ENCODE measurements at regions not wholly inside any gene's neighbourhood (a gene's known extent, or its start where the extent isn't known, plus 50 kb on each side); places are given as distances from the start of the nearest gene placed in this dataset.
A peak's percentile ranks its signal among the peaks of the same experiment; 100 is the strongest.

DNA sequence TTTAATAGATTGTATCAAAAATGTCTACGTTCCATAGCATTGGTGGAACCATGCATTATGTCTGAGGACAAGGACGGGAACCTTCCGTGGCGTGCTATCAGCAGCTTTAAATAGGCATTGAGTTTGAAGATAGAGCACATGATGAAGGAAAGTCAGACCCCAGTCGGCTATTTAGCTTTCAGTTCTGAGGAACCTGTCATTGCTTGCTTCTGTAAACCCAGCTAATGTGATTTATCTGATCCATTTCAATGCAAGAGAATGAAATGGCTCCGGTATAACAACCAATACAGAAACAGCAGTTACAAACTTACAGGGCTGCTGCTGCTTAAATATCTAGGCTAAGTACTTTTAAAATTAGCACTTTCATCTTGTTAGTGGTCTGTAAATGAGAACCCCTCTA is 503.3 kb downstream of the RNF144A start:
- TF ChIP-seq JUND (IDR thresholded peaks at IDR 0.05; ENCODE audit: low read depth) = no peak
- DNase-seq (ENCODE audit: low read depth in 1 of 2, low spot score in 1 of 2) = no peak
- in situ Hi-C loops (cut with HindIII; ENCODE audit: low pct_unique_long_range_greater_than_20kb, low sequenced_read_pairs) = no loop called here

DNA sequence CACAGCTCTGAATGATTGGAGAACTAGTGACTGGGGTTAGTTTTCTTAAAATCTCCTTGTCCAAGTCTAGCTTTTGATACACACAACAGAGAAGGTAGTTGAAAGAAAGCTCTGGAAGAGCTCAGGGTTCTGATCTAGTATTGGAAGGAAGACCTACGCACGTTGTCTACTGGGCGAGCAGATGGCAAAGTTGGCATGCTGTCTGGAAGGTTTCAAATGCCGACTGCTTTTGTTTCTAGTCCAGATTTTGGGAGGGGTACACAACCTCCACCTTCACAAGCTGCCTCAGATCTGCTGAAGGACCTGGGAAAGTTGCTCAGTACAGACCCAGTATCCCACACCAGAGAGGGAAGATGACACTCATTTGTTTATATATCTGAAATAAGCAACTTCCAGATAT is 507.3 kb downstream of the RNF144A start:
- no peak for DNase-seq (ENCODE audit: low read depth in 1 of 2, low spot score in 1 of 2)
- no peak for TF ChIP-seq JUND (IDR thresholded peaks at IDR 0.05; ENCODE audit: low read depth)
- in situ Hi-C loops (cut with HindIII; ENCODE audit: low pct_unique_long_range_greater_than_20kb, low sequenced_read_pairs) = no loop called here

DNA sequence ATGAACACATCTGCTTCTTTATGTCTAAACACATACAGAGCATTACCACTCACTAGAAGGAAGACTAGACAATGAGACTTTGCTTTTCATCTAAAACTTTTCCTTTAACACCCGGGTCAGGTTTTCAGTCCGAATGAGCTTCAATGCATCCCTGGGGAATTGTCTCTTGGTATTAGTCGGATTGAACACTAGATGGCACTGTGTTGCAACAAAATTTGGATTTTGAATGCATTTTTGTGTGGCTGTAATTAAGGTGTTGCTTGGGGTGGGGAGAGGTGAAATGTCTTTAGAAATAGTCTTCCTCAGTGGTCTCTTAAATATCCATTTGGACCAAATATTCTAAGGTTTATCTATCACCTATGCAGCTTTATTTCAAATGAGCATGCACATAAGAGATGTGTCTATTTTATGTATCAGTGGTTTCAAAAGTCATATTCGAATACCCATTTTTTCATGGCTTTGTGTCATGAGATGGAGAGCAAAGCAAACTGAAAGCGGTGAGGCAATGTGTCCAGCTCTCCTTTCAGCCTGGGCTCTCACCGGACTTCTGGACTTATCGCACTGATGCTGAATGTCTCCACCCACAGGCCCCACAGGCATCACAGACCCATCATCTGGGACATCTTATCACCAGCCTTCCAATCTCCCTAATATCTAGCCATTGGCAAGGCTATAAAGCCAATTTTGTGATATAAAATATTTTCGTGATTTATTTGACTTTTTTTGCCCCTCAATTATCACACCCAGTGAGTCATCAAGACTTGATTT is 510.3 kb downstream of the RNF144A start:
- in situ Hi-C loops (cut with HindIII; ENCODE audit: low pct_unique_long_range_greater_than_20kb, low sequenced_read_pairs) = no loop called here
- TF ChIP-seq JUND (IDR thresholded peaks at IDR 0.05; ENCODE audit: low read depth) = no peak
- DNase-seq (ENCODE audit: low read depth in 1 of 2, low spot score in 1 of 2) = peak; percentile 38 to 68

DNA sequence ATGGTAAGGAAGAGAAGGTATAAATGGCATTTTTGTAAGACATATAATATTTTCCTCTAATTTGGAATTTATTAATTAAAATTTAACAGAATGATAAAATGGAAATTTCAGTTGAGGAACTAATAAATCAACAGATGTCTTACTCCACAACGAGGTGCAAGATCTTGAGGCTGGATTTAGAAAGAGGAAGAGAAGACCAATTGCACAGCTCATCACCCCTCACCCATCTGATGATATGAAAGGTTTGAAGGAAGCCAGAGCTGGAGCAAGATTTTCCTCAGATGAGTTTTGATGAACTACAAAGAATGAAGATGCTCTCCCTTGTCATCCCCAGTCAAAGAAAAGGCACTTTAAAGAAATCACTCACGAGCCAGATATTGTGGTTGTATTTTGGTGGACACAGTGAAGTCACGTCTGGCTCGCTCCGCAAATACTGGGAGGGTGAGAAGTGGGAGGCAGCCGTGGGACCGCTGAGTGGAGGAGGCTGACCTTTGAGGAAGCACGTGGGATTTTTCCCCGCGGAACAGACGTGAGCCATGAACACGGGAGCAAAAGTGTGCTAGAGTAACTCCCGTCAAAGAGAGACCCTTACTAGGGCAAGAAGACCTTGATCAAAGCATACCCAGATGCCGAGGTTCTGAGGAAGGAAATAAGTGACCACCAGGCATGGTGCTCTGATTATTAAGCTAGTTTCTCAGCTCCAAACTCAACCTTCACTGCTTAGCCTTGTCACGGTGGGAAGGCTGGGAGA is 511.4 kb downstream of the RNF144A start:
- in situ Hi-C loops (cut with HindIII; ENCODE audit: low pct_unique_long_range_greater_than_20kb, low sequenced_read_pairs) = no loop called here
- DNase-seq (ENCODE audit: low read depth in 1 of 2, low spot score in 1 of 2) = no peak
- no peak for TF ChIP-seq JUND (IDR thresholded peaks at IDR 0.05; ENCODE audit: low read depth)

DNA sequence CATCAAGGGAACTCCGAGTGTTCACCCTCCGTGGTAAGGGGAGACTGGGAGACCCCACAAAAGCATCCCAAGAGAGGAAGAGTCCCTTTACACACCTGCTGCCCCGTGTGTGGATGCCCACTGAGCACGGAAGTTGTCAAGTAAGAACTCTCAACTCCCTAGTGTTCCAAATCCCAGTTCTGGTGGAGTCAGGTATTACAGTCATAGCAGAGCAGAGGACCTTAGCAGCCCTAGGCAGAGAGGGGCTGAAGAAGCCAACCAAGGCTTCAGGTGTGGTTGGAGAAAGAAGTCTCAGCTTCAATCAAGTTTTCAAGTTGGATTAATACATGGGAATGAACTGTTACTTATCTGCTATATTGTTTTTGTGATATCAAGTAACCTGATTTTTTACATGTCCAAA is 512.5 kb downstream of the RNF144A start:
- peak in 1 of 2 experiments; percentile 32 for DNase-seq (ENCODE audit: low read depth in 1 of 2, low spot score in 1 of 2)
- in situ Hi-C loops (cut with HindIII; ENCODE audit: low pct_unique_long_range_greater_than_20kb, low sequenced_read_pairs) = no loop called here
- TF ChIP-seq JUND (IDR thresholded peaks at IDR 0.05; ENCODE audit: low read depth) = no peak

DNA sequence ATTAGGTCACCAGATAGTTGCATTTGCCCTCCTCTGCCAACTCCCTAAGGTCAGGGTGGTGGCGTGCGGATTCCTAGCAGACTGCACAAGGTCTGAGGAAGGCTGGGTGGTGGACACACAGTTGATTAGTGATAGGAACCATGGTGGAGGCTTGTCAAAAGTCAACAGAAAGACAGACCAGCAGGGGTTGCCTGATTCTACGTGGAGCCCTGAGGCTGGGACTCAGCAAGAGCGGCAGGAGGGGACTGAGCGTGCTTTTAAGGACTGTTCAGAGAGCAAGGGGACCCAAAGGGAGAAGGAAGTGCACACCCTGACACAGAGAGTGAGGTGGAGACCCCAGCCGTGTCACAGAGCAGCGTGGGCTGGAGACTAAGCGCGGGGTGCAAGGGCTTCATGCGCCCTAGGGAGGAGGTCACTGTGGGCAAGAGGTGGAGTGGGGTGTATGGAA is 513.2 kb downstream of the RNF144A start:
- no peak for TF ChIP-seq JUND (IDR thresholded peaks at IDR 0.05; ENCODE audit: low read depth)
- no peak for DNase-seq (ENCODE audit: low read depth in 1 of 2, low spot score in 1 of 2)
- in situ Hi-C loops (cut with HindIII; ENCODE audit: low pct_unique_long_range_greater_than_20kb, low sequenced_read_pairs) = no loop called here

DNA sequence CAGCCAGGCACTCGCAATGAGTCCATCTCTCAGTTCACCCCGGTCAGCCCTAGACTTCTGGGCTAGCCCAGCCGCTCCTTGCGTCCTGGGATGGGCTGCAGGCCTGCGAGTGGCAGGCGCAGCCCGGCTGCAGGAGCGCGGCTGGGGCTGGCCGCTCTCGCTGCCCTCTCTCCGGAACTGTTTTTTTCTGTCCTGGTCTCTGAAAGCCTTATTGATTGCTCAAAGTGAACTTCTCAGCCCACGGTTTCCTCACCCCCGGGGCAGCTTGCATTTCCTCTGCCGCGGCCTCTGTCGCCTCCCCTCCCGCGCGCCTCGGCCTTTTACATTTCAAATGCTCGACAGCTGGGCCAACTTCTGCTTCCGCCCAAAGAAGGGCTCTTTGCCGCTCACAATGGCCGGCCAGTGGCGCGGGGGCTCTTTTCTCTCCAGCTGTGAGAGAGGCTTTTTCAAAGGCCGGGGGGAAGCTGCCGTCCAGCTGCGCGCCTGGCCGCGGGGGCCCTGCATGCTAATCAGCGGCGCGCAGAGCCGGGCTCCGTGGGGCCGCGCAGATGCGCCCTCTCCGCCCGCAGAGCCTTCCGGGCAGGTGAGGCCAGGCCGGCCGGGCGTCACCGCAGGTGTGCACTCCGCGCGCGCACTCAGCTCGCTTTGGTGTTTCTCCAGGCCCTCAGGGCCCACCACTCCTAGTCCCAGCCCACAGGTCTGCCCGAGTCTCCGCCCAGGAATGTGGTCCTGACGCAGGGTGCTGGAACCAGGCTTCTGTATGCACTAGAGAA is 513.8 kb downstream of the RNF144A start:
- in situ Hi-C loops (cut with HindIII; ENCODE audit: low pct_unique_long_range_greater_than_20kb, low sequenced_read_pairs) = no loop called here
- no peak for TF ChIP-seq JUND (IDR thresholded peaks at IDR 0.05; ENCODE audit: low read depth)
- DNase-seq (ENCODE audit: low read depth in 1 of 2, low spot score in 1 of 2) = peak; percentile 50 to 76

DNA sequence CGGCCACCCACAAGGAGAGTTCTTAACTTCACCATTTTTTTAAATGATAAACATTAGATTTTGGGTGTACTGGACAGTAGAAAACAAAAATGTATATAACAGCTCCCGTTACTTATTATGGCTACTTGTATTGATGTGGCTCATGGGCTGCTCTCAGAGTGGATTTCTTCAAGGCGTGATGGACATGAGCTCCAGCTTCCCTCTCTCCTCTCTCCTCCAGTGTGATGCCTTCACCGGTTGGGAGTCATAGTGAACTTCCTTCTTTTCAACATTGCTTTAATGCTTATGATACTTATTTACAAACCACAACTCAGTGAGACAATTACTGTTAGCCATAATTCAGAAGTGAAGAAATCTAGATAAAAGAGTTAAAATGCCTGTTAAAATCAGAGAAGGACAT is 515.2 kb downstream of the RNF144A start:
- in situ Hi-C loops (cut with HindIII; ENCODE audit: low pct_unique_long_range_greater_than_20kb, low sequenced_read_pairs) = no loop called here
- no peak for DNase-seq (ENCODE audit: low read depth in 1 of 2, low spot score in 1 of 2)

DNA sequence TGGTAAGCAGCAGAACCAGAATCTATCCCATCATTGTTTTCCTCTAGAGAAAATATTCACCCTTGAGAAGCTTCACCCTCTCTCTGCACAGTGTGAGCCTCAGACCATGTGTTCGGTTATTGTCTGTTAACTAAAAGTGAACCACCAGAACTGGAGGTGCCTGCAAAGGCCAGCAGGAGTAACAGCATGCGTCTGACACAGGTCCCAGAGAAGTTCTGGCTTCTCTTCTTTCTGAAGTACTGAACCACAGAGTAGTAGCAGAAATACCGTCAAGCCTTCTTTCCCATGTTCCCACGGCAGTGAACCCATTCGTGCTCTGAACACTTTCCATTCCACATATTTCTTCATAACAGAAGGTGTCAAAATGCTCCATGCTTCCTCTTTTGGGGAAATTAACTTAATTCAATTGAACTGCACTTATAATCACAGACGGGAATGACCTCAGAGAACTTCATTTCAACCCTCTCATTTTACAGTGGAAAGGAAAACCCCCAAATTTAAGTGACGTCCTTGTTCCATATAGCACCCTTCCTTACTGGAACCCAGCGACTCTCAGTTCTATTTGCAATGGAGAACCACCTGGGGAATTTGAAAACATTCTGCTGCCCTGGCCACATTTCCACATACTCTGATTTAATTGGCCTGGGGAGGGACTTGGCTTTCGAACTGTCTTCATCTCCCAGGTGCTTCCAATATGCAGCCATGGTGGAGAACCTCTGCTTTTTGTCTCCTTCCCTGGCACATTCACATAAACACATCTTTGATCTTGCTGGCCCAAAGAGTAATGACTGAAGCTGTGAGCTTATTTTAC is 519.1 kb downstream of the RNF144A start:
- no peak for TF ChIP-seq JUND (IDR thresholded peaks at IDR 0.05; ENCODE audit: low read depth)
- DNase-seq (ENCODE audit: low read depth in 1 of 2, low spot score in 1 of 2) = no peak
- in situ Hi-C loops (cut with HindIII; ENCODE audit: low pct_unique_long_range_greater_than_20kb, low sequenced_read_pairs) = no loop called here

More for the DNA sequence above, 515.2 kb downstream of the RNF144A start:
- no peak for TF ChIP-seq JUND (IDR thresholded peaks at IDR 0.05; ENCODE audit: low read depth)

DNA sequence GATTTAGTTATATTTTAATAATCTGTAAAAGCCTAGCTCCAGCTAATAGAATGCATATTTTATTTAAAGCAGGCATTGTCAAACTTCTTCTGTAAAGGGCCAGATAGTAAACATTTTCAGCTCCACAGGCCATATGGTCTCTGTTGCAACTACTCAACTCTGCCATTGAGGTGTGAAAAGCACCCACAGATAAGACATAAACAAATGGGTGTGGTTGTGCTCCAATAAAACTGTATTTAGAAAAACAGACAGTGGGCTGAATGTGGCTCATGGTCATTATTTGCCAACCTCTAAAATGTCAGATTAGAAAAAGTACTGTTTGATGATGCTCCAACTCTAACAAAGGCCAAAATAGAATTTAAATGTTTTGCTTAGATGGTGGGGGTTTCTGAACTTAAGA is 519.9 kb downstream of the RNF144A start:
- in situ Hi-C loops (cut with HindIII; ENCODE audit: low pct_unique_long_range_greater_than_20kb, low sequenced_read_pairs) = no loop called here
- TF ChIP-seq JUND (IDR thresholded peaks at IDR 0.05; ENCODE audit: low read depth) = no peak
- no peak for DNase-seq (ENCODE audit: low read depth in 1 of 2, low spot score in 1 of 2)

DNA sequence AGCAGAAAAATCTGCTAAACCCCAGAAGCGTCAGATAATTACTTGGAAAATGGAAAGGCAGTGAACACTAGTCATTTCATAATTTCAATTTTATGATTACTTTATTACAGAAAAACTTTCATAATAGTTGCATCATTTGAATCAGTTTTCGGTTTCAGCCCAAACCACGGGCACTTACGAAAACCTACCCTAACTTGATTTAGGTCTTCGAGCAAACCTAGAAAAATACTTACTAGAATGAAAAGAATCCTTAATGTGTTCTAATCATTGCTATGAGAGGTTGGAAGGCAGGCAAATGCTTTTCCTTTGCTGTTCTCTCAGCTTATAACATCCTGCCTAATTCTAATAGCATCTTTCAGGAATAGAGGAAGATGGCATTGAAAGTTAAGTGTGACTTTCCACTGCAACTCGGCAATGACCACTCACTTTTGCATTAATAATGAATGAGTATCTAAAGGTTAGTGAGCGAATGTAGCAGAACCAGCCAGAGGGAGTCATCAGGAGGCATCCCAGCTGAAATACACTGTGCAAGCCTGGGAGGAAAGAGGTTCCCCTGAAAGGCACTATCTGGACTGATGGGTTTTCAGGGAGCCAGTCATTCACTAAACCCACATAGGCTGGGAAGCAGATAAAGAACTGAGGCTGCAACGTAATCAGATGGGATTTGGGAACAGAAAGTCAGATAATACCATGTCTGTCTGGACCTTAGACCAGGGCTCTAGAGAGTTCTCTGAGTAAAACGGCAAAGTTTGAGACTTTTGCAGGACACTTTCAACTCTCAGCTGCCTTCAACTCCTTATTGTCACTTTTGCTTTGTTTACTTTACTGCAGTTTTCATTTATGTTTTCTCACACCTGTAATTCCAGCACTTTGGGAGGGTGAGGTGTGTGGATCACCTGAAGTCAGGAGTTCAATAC is 520.8 kb downstream of the RNF144A start:
- no peak for DNase-seq (ENCODE audit: low read depth in 1 of 2, low spot score in 1 of 2)
- in situ Hi-C loops (cut with HindIII; ENCODE audit: low pct_unique_long_range_greater_than_20kb, low sequenced_read_pairs) = no loop called here
- no peak for TF ChIP-seq JUND (IDR thresholded peaks at IDR 0.05; ENCODE audit: low read depth)

All from T47D (cell line).